ENCODE measurements at regions not wholly inside any gene's neighbourhood (a gene's known extent, or its start where the extent isn't known, plus 50 kb on each side); places are given as distances from the start of the nearest gene placed in this dataset.

GRCh38 chr5:115389799-115390382, 93.4 kb upstream of the CCDC112 start:
- TF ChIP-seq, protein P1, sequence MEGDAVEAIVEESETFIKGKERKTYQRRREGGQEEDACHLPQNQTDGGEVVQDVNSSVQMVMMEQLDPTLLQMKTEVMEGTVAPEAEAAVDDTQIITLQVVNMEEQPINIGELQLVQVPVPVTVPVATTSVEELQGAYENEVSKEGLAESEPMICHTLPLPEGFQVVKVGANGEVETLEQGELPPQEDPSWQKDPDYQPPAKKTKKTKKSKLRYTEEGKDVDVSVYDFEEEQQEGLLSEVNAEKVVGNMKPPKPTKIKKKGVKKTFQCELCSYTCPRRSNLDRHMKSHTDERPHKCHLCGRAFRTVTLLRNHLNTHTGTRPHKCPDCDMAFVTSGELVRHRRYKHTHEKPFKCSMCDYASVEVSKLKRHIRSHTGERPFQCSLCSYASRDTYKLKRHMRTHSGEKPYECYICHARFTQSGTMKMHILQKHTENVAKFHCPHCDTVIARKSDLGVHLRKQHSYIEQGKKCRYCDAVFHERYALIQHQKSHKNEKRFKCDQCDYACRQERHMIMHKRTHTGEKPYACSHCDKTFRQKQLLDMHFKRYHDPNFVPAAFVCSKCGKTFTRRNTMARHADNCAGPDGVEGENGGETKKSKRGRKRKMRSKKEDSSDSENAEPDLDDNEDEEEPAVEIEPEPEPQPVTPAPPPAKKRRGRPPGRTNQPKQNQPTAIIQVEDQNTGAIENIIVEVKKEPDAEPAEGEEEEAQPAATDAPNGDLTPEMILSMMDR (IDR thresholded peaks at IDR 0.05): peak; percentile 80
- no peak for TF ChIP-seq ZFX (IDR thresholded peaks at IDR 0.05; ENCODE audit: borderline replicate concordance)

All from 22Rv1 (cell line).